ENCODE measurements at regions not wholly inside any gene's neighbourhood (a gene's known extent, or its start where the extent isn't known, plus 50 kb on each side); places are given as distances from the start of the nearest gene placed in this dataset.

GRCh38 chr11:91955206-91955605, 269.4 kb upstream of the FAT3 start:
- no peak for DNase-seq (ENCODE audit: low read depth)

- DNase-seq (ENCODE audit: low read depth) = no peak
Observed at GRCh38 chr11:91952056-91952455, 272.6 kb upstream of the FAT3 start.

- peak; percentile 85 for DNase-seq (ENCODE audit: low read depth)
Observed at GRCh38 chr11:91947215-91947820, 277.3 kb upstream of the FAT3 start.

GRCh38 chr11:91946397-91946951, 278.1 kb upstream of the FAT3 start:
- DNase-seq (ENCODE audit: low read depth) = no peak

GRCh38 chr11:91935120-91935519, 289.5 kb upstream of the FAT3 start:
- no peak for DNase-seq (ENCODE audit: low read depth)

- DNase-seq (ENCODE audit: low read depth) = peak; percentile 60
Observed at GRCh38 chr11:91932151-91932821, 292.3 kb upstream of the FAT3 start.

GRCh38 chr11:91927448-91927847, 297.2 kb upstream of the FAT3 start:
- DNase-seq (ENCODE audit: low read depth) = no peak

GRCh38 chr11:91926965-91927364, 297.7 kb upstream of the FAT3 start:
- peak; percentile 48 for DNase-seq (ENCODE audit: low read depth)

- no peak for DNase-seq (ENCODE audit: low read depth)
Observed at GRCh38 chr11:91922846-91923245, 301.8 kb upstream of the FAT3 start.

- DNase-seq (ENCODE audit: low read depth) = no peak
Observed at GRCh38 chr11:91921974-91922373, 302.6 kb upstream of the FAT3 start.

- no peak for DNase-seq (ENCODE audit: low read depth)
Observed at GRCh38 chr11:91913407-91913806, 311.2 kb upstream of the FAT3 start.

- DNase-seq (ENCODE audit: low read depth) = no peak
Observed at GRCh38 chr11:91912322-91912721, 312.3 kb upstream of the FAT3 start.

- no peak for DNase-seq (ENCODE audit: low read depth)
Observed at GRCh38 chr11:91906871-91907624, 317.6 kb upstream of the FAT3 start.

GRCh38 chr11:91904792-91905785, 319.5 kb upstream of the FAT3 start:
- no peak for DNase-seq (ENCODE audit: low read depth)

- DNase-seq (ENCODE audit: low read depth) = no peak
Observed at GRCh38 chr11:91902312-91902711, 322.3 kb upstream of the FAT3 start.

- no peak for DNase-seq (ENCODE audit: low read depth)
Observed at GRCh38 chr11:91880660-91881059, 344.0 kb upstream of the FAT3 start.

- DNase-seq (ENCODE audit: low read depth) = no peak
Observed at GRCh38 chr11:91876746-91877145, 347.9 kb upstream of the FAT3 start.

- DNase-seq (ENCODE audit: low read depth) = no peak
Observed at GRCh38 chr11:91872243-91872642, 352.4 kb upstream of the FAT3 start.

GRCh38 chr11:91871791-91872190, 352.8 kb upstream of the FAT3 start:
- no peak for DNase-seq (ENCODE audit: low read depth)

- no peak for DNase-seq (ENCODE audit: low read depth)
Observed at GRCh38 chr11:91871048-91871447, 353.6 kb upstream of the FAT3 start.

- DNase-seq (ENCODE audit: low read depth) = no peak
Observed at GRCh38 chr11:91869686-91870085, 354.9 kb upstream of the FAT3 start.

- no peak for DNase-seq (ENCODE audit: low read depth)
Observed at GRCh38 chr11:91866642-91867041, 358.0 kb upstream of the FAT3 start.

Data from stromal cell of bone marrow (primary cell).